Activated gamma-delta T cell treated with Interleukin-2 at 50 U/mL for 16 hours (primary cell): ENCODE measurements at regions not wholly inside any gene's neighbourhood (a gene's known extent, or its start where the extent isn't known, plus 50 kb on each side); places are given as distances from the start of the nearest gene placed in this dataset.
"Not testable (repeated sequence)": the region's sequence is repeated elsewhere in the genome, so short reads cannot be mapped to it uniquely, and the experiment has no call there.

Experiments
- DNase-seq: peaks from one replicate; pipeline ENCODE4 v3.0.0-alpha.2; 2020

DNA sequence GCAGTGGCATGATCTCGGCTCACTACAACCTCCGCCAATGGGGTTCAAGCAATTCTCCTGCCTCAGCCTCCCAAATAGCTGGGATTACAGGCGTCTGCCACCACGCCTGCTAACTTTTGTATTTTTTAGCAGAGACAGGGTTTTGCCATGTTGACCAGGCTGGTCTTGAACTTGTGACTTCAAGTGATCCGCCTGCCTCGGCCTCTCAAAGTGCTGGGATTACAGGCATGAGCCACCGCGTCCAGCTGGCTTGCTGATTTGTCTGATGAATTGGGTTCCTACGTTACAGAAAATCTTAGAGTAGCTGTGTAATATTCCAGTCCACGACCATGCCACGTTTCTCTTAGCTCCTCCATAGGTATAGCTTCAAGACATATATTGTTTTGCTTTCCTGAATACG is 102.6 kb upstream of the OTOS start:
- not testable (repeated sequence) for DNase-seq

DNA sequence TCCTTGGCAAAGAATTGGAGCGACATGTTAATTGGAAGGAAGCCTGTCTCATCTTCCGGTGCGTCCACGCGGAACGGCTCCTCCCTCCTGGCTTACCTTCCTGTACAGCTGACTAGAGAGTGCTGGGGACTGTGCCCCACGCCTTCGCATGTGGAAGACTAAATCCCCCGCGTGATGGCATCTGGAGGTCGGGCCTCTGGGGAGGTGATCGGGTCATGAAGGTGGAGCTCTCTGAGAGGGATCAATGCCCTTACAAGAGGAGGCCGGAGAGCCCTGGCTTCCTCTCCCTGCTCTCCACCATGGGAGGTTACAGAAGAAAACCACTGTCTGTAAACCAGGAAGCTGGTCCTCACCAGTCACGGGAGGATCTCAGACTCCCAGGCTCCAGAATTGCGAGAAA is 104.1 kb upstream of the OTOS start:
- DNase-seq, result no peak

DNA sequence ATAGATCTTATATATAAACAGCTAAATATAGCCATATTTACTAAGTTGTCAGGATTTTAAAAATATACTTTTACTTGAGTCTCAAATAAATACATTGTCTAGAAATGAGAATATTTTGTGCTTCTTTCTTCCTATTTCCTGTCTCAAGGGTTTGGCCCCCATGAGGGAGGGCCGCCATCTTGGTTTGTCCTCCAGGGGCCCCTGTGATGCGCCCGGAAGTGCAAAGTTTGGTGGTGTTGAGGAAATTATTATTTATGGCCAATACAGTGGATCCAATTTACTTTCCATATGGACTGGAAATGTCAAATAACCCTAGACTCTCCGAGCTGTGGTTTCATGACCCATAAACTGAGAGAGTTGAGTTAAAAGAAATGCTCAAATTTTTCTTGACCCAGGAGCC is 104.7 kb upstream of the OTOS start:
- no peak for DNase-seq

DNA sequence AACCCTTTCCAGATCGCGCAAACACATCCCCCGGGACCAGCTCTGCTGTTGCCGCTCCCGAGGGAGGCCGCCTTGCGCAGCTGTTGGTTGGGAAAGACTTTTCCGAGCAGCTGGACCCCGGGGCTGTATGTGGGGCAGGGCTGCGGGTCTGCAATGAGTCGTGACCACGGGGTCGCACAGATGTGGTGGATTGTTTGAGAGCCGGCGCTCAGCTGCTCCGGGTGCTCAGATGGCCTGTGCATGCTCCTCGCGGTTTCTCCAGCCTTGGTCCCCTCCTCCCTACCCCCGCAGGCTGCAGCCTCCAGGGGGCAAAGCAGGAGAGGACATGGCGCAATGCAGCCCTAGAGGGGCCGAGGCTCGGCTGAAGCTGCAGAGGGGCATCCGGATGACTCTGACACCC is 105.2 kb upstream of the OTOS start:
- DNase-seq, result no peak

DNA sequence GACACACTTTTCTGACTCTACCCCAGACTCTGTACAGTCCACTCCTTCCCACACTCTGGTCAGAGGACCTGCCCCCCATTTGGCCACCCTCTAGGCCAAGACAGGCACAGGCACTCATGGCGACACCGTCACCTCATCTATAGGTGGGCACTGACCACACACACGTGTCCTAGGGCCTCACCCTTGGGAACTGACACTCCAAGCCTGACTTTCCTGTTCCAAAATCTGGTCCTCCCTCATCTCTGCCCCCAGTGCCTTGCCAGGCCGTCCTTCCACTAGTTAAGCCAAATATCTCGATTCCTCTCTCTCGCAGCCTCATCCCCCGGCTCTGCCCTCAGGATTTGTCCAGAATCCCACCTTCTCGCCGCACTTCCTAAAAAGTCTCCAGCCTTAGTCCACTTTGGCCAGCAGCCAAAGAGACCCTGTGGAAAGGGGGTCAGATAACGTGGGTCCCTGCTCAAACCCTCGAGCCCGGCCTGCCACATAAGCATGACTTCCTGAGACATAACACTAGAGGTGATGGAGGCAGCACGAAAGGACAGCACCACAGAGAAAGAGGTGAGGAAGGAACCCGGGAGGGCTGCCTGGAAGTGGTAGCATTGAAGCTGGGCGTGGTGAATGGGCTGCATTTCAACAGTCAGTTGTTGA is 105.8 kb upstream of the OTOS start:
- DNase-seq, result no peak

DNA sequence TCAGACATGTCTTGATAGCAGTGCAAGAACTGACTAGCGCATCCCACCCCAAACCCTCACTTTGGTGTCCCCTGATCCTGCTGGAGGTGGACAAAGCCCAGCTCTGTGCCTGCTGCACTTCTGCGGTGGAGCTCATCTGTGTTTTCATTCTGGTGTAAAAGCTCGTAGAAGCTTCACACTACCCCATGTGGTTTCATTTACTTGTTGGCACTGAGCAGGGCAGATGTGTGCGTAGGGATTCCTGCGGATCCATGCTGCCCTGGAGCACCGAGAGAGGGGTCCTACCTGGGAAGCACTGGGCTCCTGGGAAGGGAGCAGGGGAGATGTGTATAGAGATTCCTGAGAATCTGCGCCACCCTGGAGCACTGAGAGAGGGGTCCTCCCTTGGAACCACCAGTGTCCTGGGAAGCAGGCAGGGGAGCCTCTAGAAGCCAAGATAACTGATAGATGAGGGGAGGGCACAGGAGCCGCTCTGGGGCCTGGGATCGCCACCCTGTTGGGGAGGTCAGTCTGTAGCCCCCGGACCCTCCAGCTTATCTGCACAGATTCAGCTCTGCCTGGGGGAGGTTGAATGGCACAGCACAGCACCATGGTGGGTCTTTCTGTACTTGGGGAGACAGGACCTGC is 106.9 kb upstream of the OTOS start:
- DNase-seq, result no peak

DNA sequence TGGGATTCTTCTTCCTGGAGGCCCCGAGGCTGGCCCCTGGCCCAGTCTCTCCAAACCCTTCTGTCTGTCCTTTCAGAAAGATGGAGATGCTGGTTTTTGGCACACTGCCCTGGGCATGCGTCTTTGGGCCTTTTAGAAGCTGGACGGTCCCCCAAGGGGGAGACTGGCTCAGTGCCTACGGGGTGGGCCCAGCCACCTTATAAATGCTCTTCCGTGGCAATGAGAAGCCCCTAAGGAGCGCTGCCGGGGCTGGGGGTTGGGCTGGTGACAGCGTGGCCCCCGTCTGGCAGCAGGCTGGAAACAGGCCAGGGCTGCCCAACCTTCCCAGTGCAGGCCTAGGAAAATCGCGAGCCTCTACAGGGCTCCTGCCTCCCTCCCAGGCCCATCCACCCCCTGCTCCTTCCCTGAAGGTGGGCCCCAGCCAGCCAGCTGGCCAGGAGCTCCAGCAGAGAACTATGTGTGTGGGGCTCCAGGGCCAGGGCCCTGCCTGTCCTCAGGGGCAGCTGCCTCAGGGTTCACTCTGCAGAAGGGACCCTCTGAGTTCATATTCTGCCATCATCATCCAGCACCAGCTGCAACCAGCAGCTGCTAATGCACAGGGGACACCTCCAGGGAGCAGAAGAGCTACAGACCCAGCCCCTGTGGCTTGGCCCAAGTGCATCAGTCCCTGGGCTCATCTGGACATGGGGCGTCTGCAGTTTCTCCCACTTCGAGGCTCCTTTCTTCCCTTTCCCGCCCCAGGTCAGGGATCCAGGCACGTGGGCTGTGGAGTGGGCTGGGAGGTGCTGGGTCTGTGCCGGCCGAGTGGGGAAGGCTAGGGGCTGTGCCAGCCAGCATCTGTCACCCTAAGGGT is 107.6 kb upstream of the OTOS start:
- no peak for DNase-seq

DNA sequence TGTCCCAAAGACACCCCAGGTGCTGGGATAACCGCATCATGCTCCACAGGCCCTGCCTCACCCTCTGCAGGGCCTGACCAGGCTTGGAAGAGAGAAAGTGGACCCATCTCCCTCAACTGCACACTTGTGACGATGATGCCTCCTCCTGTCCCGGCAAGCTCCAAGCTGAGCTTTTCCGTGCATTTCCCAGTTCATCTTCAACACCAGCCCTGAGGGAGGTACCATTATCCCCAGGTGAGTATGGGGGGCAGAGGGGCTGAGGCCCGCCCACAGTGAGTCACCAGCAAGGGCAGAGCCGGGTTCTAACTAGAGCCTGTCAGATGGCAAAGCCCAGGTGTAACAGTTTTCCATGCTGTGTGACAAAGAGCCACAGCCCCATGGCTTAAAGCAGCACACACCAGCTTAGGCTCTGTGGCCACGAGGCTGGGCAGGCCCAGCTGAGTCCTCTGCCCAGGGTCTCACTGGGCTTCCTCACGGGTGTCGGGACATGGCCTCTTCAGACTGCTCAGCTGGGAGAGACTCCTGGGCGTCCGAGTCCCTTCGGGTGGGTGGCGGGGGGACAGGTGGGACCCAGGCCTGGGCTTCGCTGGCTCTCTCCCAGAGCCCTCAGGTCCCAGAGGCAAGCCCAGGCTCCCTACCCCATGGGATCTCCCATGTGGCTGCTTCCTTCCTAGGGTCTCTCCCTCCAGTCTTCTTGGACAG is 108.4 kb upstream of the OTOS start:
- DNase-seq, result no peak

DNA sequence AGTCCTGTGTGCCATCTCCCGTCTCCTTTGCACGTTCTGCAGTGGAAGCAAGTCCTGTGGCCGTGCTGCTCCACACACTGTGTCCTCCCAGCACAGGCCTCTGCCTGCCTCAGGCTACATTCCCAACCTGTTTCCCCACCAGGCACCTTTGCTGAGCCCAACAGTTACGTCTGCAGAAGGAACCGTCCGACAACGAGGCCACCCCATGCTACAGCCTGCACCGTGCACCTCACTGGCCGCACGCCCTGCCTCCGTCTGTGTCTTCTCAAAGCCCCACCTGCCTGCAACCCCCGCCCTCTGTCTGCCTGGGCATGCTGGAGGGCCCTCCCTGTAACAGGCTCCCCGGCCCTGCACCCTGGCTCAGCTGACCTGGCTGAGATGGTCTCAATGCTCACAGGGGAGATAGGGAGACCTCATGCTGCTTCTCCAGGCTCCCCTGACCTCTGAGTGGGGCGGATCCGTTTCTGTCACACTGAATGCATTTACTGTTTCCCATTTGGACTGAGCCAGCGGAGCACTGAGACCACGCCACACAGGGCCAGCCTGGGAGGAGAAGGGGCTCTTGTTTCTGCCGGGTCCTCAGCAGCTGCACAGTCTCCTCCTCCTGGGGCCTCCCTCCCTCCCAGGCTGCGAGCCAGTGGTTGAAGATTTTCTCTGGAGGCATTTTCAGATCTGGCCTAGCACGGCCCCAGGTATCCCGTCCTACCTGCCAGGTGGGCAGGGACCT is 109.1 kb upstream of the OTOS start:
- no peak for DNase-seq

DNA sequence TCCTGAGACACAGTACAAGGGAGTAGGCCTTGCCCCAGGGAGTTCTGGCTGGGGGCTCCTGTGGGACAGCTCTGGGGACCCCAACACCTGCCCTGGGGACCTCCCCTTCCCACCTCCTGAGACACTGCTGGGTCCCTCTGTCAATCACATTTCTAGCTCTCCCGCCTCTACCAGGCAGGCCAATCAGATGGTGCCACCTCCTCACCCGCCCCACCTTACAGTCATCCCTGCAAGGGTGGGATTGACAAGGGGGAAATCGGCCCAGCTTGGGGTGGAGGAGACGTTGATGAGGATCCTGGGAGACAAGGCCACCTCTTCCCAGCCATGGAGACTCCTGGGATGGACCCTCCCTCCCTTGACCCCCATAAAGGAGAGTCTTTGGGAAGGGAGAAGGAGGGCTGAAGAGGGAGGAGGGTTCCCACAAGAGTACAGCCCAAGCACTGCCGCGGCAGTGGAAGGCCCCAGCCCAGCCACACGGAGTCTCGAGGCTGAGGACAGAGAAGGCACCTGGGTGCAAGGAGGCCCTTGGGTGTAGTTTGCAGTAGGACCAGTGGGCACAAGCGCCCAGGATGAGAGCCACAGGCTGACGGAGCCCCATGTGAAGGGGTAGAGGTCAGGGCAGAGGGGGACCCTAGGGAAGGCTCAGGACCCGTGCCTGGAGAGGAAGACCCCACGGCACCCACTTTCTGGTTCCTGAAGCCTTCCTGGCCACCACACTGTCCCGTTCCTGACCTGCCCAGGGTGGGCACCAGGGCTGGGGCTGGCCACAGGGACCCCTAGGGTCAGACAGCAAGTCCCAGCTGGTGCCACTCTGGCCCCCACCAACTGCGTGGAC is 109.9 kb upstream of the OTOS start:
- no peak for DNase-seq

DNA sequence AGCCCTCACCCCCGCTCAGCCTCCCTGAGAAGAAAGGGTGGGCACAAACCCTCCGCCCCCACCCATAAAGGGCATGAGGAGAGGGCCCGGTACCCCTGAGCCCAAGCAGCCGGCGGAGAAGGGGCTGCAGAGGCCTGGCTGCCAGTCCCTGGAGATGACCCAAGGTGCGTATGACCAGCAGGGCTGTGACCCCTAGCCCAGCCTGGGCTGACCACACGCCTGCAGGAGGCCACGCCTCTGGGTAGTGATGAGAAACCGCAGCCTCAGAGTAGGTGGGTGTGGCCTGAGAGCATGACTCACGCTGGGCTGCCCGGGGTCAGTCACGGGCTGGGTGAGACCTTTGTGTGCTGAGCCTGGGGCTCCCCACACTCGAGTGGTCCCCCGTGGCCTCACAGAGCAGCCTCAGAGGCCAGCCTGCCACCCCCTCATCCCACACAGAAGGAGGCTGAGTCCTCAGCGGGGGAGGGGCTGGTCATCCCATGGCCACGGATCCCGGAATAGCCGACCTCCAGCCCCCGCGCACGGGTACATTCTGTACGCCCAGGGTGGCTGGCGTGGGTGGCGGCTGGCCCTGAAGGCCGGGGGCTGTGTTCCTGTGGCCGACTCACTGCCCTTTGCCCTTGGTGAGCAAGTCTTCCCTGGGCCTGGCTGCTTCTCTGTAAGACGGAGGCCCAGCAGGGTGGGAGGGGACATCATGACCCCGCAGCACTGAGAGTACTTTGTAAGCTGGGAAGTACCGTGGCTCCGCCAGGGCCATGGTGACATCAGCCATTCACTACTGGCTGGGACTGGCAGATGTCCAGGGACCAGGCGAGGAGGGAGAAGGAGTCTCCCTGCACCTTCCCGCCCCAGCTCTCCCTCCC is 110.8 kb upstream of the OTOS start:
- DNase-seq, result no peak

DNA sequence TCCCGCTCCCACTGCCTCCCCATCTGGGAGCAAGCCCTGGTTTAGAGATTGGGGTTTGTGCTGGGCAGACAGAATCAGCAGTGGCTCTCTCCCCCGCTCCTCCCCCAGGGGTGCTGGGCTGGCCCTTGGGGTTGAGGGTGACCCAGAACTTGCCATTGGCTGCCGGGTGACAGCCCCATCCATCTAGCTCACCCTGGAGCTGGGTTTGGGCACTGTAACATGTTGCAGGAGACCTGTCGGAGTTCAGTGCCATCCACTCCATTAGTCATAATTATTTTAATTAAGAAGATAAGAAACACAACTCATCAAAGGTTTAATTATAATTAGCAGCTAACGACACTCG is 111.4 kb upstream of the OTOS start:
- DNase-seq, result no peak

DNA sequence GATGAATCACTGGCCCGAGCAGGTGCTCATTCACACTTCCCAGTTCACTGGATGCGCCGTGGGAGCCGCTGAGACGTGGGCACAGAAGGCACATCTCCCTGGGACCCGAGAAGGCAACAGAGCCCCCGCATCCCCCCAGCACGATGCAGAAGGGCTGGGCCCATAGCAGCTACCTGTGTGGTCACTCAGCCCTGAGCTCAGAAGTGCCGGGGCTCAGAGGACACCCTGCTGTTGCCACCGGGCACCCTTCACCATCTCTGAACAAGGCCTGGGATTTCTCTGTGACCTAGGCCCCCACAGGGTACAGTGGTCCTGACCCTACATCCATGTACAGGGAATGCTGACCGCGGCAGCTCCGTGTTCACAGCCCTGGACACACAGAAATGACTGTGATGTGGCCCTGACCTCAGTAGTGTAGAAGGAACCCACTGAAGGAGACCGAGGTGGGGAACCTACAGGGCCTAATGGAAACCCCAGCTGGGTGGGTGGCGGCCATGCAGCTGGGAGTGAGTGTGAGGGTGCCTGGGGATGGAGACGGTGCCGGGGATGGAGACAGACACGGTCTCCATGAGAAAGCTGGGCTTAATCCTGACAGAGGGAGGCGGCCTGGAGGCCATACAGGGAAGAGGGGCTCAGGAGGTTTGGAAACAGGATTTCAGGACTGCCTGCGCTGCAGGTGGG is 111.9 kb upstream of the OTOS start:
- DNase-seq, result no peak

DNA sequence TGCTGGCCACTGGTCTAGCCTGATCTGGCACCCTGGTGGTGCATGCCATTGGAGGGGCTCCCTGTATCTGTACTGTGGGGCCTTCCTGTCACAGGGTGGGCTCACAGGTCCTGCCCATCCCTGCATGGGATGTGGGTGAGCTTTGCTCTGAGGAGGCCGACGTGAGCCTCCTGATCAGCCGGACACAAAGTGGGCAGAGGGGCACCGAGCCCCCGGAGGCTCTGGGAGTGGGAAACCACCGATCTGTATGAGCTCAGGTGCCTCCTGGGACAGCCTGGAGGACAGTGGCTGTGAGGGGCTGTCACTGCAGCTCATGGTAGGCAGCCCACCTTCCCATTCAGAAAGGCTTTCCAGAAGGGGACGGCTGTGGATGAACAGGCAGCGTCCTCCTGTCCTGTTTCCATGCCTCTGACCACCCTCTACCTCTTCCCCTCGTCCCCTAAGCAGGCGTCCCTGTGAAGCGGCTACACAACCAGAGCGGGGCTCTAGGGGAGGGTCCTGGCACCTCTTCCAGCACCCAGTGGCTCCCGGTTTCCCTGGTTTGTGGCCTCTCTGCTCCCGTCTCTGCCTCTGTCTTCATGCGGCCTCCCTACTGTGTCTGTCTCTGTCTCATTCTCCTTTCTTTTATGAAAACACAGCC is 112.5 kb upstream of the OTOS start:
- DNase-seq, result no peak

DNA sequence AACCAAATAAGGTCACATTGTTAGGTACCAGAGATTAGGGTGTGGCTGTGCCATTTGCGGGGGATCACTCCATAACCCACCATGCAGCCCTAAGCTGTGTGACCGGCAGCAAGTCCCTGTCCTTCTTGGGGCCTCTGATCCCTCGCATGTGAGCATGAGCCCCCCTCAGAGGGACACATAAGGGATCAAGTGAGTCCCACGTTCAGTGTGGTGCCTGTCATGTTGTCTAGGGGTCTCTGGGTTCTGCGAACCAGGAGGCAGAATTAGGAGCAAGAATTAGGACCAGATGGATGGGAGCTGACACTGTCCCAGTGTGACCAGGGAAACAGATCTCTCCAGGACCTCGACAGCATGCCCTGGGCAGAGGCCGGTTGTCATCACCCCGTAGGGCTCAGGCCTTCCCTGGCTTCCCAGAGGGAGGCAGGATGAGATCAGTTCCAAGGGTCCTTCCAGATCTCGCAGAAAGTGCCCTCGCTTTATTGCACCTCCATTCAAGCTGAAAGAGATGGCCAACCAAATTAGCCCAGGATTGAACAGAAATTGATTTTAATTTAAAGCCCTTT is 113.2 kb upstream of the OTOS start:
- no peak for DNase-seq

DNA sequence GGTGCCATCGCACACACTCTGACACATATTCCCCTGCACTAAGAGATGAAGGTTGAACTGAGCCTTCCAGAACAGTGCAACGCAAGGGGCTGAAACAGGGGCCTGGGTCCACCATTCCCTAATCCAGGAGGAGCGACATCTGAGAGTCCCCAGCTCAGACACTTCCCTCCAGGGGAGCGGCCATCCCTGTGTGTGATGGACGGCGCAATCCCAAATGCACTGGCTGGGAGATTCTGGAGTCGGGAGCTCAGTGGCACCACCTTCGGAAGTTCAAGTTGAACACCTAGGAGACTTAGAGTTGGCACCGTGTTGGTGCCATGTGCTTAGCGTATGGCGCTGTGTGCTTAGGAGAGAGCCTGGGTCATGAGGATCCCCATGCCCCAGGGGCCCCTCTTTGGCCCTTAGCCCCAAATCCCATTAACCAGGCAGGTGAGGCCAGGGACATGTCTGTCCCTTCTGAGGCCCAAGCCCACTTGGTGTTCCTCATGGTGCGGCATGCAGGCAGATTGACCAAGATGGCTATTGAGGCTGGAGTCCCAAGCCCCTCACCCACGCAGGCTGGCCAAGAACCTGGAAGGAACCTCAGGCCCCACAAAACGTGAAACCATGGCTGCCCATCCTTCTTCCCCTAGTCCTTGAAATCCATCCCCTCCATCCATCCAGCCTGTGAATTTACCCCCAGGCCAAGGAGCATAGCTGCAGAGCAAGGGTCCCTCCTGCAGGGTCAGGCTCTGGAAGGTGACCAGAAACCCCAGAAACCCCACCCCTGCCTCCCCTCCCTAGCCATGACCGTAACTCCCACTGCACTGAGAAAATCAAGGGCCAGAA is 114.1 kb upstream of the OTOS start:
- DNase-seq, result no peak

DNA sequence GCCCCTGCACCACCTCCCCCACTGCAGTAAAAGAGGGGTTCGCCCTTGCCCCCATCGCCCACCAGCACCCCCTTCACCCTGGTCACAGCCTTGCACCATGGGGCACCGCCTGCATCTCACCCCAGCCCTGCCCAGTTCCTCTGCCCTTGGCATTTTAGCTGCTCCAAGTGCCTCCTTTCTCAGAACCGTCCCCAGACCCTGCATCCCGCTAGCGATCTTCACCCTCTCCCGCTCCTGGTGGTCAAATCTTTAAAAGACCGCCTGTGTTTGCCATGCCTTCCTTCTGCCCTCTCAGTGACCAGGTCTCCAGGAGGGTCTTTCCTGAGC is 114.7 kb upstream of the OTOS start:
- DNase-seq, result no peak

DNA sequence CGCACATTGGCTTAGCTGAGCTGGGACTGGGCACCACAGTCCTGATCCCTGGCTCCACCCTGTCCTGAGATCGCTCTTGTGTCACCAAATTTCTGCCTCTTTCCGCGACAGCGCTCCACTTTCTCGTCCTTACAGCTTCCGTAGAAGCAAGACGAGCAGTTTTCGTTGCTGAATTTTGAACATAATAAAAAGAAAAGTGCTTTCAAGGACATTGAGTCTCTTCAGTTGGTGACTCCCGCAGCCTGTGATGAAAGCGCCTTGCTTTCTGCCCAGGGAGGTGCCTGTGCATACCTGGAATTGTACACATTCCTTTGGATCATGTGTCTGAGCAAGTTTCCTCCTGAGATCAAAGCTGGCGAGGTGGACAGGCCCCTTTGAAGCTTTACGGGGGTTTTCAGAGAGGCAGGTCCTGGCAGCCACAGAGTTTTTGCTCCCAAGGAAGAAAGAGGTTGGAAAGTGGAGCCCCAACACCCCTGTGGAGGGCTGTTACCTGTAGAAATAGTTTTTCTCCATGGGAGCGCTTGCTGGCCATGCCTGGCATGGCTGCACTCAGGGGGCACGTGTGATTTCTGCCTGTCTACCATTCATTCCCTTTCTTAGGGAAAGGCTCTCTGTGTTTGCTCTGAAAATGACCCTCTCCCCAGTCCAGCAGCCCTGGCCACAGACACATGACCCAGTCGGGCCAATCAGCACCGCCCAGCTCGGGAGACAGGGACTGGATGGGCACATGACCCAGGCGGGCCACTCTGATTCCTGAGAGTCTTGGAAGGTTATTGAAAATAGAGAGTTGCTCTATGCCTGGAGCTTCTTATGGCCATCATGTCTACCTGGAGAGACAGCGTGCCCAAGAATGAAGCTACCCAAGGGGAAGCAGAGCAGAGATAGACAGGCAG is 115.6 kb upstream of the OTOS start:
- no peak for DNase-seq
